Endothelial cell of umbilical vein (primary cell): ENCODE measurements at regions not wholly inside any gene's neighbourhood (a gene's known extent, or its start where the extent isn't known, plus 50 kb on each side); places are given as distances from the start of the nearest gene placed in this dataset.
"Not testable (repeated sequence)": the region's sequence is repeated elsewhere in the genome, so short reads cannot be mapped to it uniquely, and the experiment has no call there.

ENCODE experiments used
- BruUV-seq: library from RNA; stranded (reverse); fragments of 400-500 nt; replicated peaks from 2 replicates; lab custom pipeline; 2021; lab: Mats Ljungman, UMichigan
- CTCF ChIA-PET: fragments of 300-600, 350-600 bp; sonication (Branson Sonifier 250); formaldehyde crosslinking; loops from one replicate; lab custom pipeline; 2021; ENCODE audit warnings: antibody characterized with exemption, inconsistent platforms; lab: Charles Lee
- POLR2A ChIA-PET: fragments of 300-600, 350-600 bp; sonication (Branson Sonifier 250); formaldehyde crosslinking; loops from one replicate; lab custom pipeline; 2021; ENCODE audit warnings: antibody characterized with exemption, inconsistent platforms; lab: Charles Lee
- DNase-seq: peaks from one replicate; pipeline ENCODE4 v3.0.0-alpha.2; 2011; ENCODE audit warnings: low read depth, low spot score
- FAIRE-seq: peaks from 2 replicates; lab custom pipeline; 2011; peaks lifted over from hg19 to GRCh38; lab: Jason Lieb, UNC
- H2AFZ ChIP-seq: 2 replicates; pipeline ENCODE4 v1.6.0; 2012; ENCODE audit warnings: low read depth, low read length, control low read depth, inconsistent platforms
- H3K27ac ChIP-seq: 2 replicates; pipeline ENCODE4 v1.5.1; 2011; ENCODE audit warnings: low read depth, mild to moderate bottlenecking, control low read depth, low read length, moderate library complexity; ENCODE audit not compliant: insufficient read depth
- H3K27me3 ChIP-seq, 2 experiments: 2 replicates each; pipeline versions ENCODE4 v1.6.0 to v1.6.1; 2011; ENCODE audit warnings: low read length in 2 of 2, mixed read lengths in 1 of 2; ENCODE audit not compliant: control insufficient read depth in 2 of 2, insufficient read depth in 2 of 2
- H3K36me3 ChIP-seq, 2 experiments: 2 replicates in 1 of 2; 3 replicates in 1 of 2; pipeline ENCODE4 v1.5.1; 2011; ENCODE audit warnings: low read length in 2 of 2, mild to moderate bottlenecking in 1 of 2, moderate library complexity in 1 of 2; ENCODE audit not compliant: control insufficient read depth in 2 of 2, insufficient read depth in 2 of 2; ENCODE audit errors: extremely low read depth in 1 of 2
- H3K4me1 ChIP-seq: 3 replicates; pipeline ENCODE4 v1.5.1; 2011; ENCODE audit warnings: mild to moderate bottlenecking, low read length; ENCODE audit not compliant: control insufficient read depth, insufficient read depth; ENCODE audit errors: extremely low read depth
- H3K4me2 ChIP-seq: 2 replicates; pipeline ENCODE4 v1.6.1; 2011; ENCODE audit warnings: low read length, control low read depth, mixed read lengths; ENCODE audit not compliant: insufficient read depth
- H3K4me3 ChIP-seq, 3 experiments: fragments of 200-600 bp in 1 of 3; sonication (generic), shearing (Covaris generic) in 1 of 3; replicated peaks in 1 of 3; 2 replicates each; pipeline ENCODE4 v1.5.1; 2011 to 2016; ENCODE audit warnings: control low read depth in 3 of 3, low read length in 3 of 3, mild to moderate bottlenecking in 2 of 3, inconsistent platforms in 1 of 3, low read depth in 1 of 3, moderate library complexity in 1 of 3; ENCODE audit not compliant: insufficient read depth in 1 of 3
- H3K79me2 ChIP-seq: 2 replicates; pipeline ENCODE4 v1.6.0; 2012; ENCODE audit warnings: low read length, inconsistent platforms; ENCODE audit not compliant: control insufficient read depth, insufficient read depth
- H3K9ac ChIP-seq: replicated peaks from 2 replicates; pipeline ENCODE3; 2011; ENCODE audit warnings: low read length, control low read depth; ENCODE audit not compliant: insufficient read depth; ENCODE audit errors: extremely low read depth
- H3K9me1 ChIP-seq: replicated peaks from 3 replicates; pipeline ENCODE4 v1.6.0; 2011; ENCODE audit warnings: mild to moderate bottlenecking, low read length; ENCODE audit not compliant: control insufficient read depth, insufficient read depth; ENCODE audit errors: extremely low read depth
- H3K9me3 ChIP-seq: replicated peaks from 2 replicates; pipeline ENCODE4 v1.5.1; 2012; ENCODE audit warnings: low read length, inconsistent platforms; ENCODE audit not compliant: control insufficient read depth, insufficient read depth
- H4K20me1 ChIP-seq: replicated peaks from 2 replicates; pipeline ENCODE3; 2011; ENCODE audit warnings: mild to moderate bottlenecking, low read length; ENCODE audit not compliant: control insufficient read depth, insufficient read depth; ENCODE audit errors: extremely low read depth
- EZH2 ChIP-seq: IDR thresholded peaks from 2 replicates; pipeline ENCODE4 v1.6.1; 2012; ENCODE audit warnings: borderline replicate concordance, low read depth, mild to moderate bottlenecking, moderate library complexity, low read length, inconsistent platforms; ENCODE audit not compliant: severe bottlenecking
- FOS ChIP-seq: IDR thresholded peaks from 2 replicates; pipeline ENCODE4 v1.6.1; 2011; ENCODE audit warnings: mild to moderate bottlenecking, low read length, moderate library complexity, borderline replicate concordance; ENCODE audit not compliant: insufficient read depth
- GATA2 ChIP-seq: IDR thresholded peaks from 2 replicates; pipeline ENCODE4 v1.7.0; 2011; ENCODE audit warnings: low read depth, mild to moderate bottlenecking, moderate library complexity, mixed read lengths, low read length; ENCODE audit not compliant: insufficient read length, insufficient read depth
- JUN ChIP-seq: IDR thresholded peaks from 2 replicates; pipeline ENCODE4 v1.6.1; 2011; ENCODE audit warnings: borderline replicate concordance, low read depth; ENCODE audit not compliant: insufficient read length, insufficient read depth
- MYC ChIP-seq: IDR thresholded peaks from one replicate; pipeline ENCODE4 v1.6.1; 2011; ENCODE audit warnings: mild to moderate bottlenecking, low read depth, low read length
- POLR2A ChIP-seq: IDR thresholded peaks from 2 replicates; pipeline ENCODE4 v1.6.1; 2012; ENCODE audit warnings: low read depth, mild to moderate bottlenecking, control low read depth, low read length
- POLR2AphosphoS5 ChIP-seq: IDR thresholded peaks from 2 replicates; pipeline ENCODE4 v1.6.1; 2012; ENCODE audit warnings: low read depth, mild to moderate bottlenecking, control low read depth, low read length, moderate library complexity; ENCODE audit not compliant: insufficient read depth
- dilution Hi-C: fragments of 300-500 bp; cut with MboI; formaldehyde crosslinking; loops from one replicate; pipeline ENCODE4 v1.15.0; 2019; ENCODE audit warnings: low sequenced_read_pairs; ENCODE audit not compliant: extremely low pct_ligation_motif_present
- intact Hi-C: fragments of 100-400 bp; cut with micrococcal nuclease; formaldehyde crosslinking; loops from one replicate; pipeline ENCODE4 v1.10.0; 2022
- TF ChIP-seq, protein P1 (sequence below), 2 donors: IDR thresholded peaks; 1 replicate in 1 of 2; 2 replicates in 1 of 2; pipeline ENCODE4 v1.5.1; 2011; ENCODE audit warnings: low read length in 2 of 2, mild to moderate bottlenecking in 2 of 2, moderate library complexity in 2 of 2, control low read depth in 1 of 2, inconsistent platforms in 1 of 2, low read depth in 1 of 2; ENCODE audit not compliant: insufficient read depth in 1 of 2; ENCODE audit errors: extremely low read depth in 1 of 2
- TF ChIP-seq, protein P2 (sequence below): IDR thresholded peaks from 2 replicates; pipeline ENCODE4 v1.6.1; 2011; ENCODE audit not compliant: insufficient read depth, insufficient read length

DNA sequence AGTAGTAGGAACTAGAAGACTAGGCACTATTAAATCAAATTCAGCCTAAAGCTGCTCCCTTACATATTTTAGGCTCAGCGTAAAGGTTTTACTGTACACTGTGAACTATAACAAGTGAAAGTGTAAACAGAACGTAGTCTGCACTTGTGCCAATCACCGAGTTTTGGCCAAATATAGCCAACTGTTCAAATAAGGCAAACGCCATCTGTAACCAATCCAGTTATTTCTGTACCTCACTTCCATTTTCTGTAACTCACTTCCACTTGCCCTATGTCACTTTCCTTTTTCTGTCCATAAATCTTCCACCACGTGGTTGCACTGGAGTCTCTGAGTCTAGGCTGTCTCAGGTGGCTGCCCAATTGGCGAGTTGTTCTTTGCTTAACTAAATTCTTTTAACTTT, 2132.2 kb downstream of the LRRC4C start:
- FAIRE-seq = no peak
- no peak for DNase-seq
- Histone ChIP-seq H3K4me2 (no peak overlapping the region), H3K9ac (no peak overlapping the region), H3K9me3 (no peaks in the 10 kb centered on the region), H3K4me3 (no peak overlapping the region), H3K79me2 (no peaks in the 10 kb centered on the region), H3K4me1 (no peaks in the 10 kb centered on the region), H3K27ac (no peak overlapping the region), H4K20me1 (no peaks in the 10 kb centered on the region), H3K36me3 (no peaks in the 10 kb centered on the region), H3K9me1 (no peaks in the 10 kb centered on the region), H3K27me3 (no peaks in the 10 kb centered on the region), H2AFZ (no peak overlapping the region)
- BruUV-seq = no TSS peak
- ChIA-PET CTCF (no interaction called here), POLR2A (no interaction called here)
- no peak for TF ChIP-seq FOS
- TF ChIP-seq, protein P1, sequence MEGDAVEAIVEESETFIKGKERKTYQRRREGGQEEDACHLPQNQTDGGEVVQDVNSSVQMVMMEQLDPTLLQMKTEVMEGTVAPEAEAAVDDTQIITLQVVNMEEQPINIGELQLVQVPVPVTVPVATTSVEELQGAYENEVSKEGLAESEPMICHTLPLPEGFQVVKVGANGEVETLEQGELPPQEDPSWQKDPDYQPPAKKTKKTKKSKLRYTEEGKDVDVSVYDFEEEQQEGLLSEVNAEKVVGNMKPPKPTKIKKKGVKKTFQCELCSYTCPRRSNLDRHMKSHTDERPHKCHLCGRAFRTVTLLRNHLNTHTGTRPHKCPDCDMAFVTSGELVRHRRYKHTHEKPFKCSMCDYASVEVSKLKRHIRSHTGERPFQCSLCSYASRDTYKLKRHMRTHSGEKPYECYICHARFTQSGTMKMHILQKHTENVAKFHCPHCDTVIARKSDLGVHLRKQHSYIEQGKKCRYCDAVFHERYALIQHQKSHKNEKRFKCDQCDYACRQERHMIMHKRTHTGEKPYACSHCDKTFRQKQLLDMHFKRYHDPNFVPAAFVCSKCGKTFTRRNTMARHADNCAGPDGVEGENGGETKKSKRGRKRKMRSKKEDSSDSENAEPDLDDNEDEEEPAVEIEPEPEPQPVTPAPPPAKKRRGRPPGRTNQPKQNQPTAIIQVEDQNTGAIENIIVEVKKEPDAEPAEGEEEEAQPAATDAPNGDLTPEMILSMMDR (IDR thresholded peaks at IDR 0.05; ENCODE audit: extremely low read depth in 1 of 2, insufficient read depth in 1 of 2, low read depth in 1 of 2, low read length in 2 of 2) = no peak
- TF ChIP-seq JUN = no peak
- no peak for TF ChIP-seq EZH2
- TF ChIP-seq, protein P2, sequence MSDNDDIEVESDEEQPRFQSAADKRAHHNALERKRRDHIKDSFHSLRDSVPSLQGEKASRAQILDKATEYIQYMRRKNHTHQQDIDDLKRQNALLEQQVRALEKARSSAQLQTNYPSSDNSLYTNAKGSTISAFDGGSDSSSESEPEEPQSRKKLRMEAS = no peak
- no peak for TF ChIP-seq POLR2AphosphoS5
- no peak for TF ChIP-seq MYC
- no peak for TF ChIP-seq POLR2A
- TF ChIP-seq GATA2 = no peak
- intact Hi-C loops (no loop called here), dilution Hi-C loops (no loop called here)

DNA sequence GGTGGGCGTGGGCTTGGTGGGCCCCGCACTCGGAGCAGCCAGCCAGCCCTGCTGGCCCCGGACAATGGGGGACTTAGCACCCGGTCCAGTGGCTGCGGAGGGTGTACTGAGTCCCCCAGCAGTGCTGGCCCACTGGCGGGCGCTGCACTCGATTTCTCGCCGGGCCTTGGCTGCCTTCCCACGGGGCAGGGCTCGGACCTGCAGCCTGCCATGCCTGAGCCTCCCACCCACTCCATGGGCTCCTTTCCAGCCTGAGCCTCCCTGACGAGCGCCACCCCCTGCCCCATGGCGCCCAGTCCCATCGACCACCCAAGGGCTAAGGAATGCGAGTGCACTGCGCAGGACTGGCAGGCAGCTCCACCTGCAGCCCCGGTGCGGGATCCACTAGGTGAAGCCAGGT, 2147.6 kb downstream of the LRRC4C start:
- H3K9me1 ChIP-seq, H3K9ac ChIP-seq, H3K4me2 ChIP-seq, dilution Hi-C loops, FAIRE-seq, H3K36me3 ChIP-seq, POLR2A ChIA-PET, H3K4me1 ChIP-seq, BruUV-seq, H3K27ac ChIP-seq, intact Hi-C loops, H3K79me2 ChIP-seq, H3K27me3 ChIP-seq, DNase-seq, H3K4me3 ChIP-seq, H2AFZ ChIP-seq, H3K9me3 ChIP-seq, CTCF ChIA-PET, H4K20me1 ChIP-seq: not testable (repeated sequence)
